Neural cell (in vitro differentiated cells): ENCODE measurements at regions not wholly inside any gene's neighbourhood (a gene's known extent, or its start where the extent isn't known, plus 50 kb on each side); places are given as distances from the start of the nearest gene placed in this dataset.

Source experiments
- H2AFZ ChIP-seq: fragments of 200-600, 300-800 bp; sonication (generic), shearing (Covaris generic); 2 replicates; pipeline ENCODE4 v1.6.0; 2014; ENCODE audit warnings: low read depth, mild to moderate bottlenecking, antibody characterized with exemption, low read length, moderate library complexity
- H3F3A ChIP-seq: fragments of 200-600 bp; shearing (Covaris generic); 2 replicates; pipeline ENCODE4 v1.6.1; 2016; ENCODE audit warnings: mild to moderate bottlenecking, moderate library complexity, mixed read lengths, antibody characterized with exemption, low read length; ENCODE audit not compliant: insufficient read depth, poor library complexity, severe bottlenecking
- H3K27ac ChIP-seq: fragments of 200-600, 300-800 bp; sonication (generic), shearing (Covaris generic); 2 replicates; pipeline ENCODE4 v1.5.1; 2014; ENCODE audit warnings: mild to moderate bottlenecking, low read length, moderate library complexity
- H3K27me3 ChIP-seq: fragments of 300-800, 200-600 bp; sonication (generic), shearing (Covaris generic); 2 replicates; pipeline ENCODE4 v1.6.0; 2014; ENCODE audit warnings: mild to moderate bottlenecking, low read depth, low read length, moderate library complexity; ENCODE audit not compliant: insufficient read depth
- H3K36me3 ChIP-seq: fragments of 300-800, 200-600 bp; sonication (generic), shearing (Covaris generic); 2 replicates; pipeline ENCODE4 v1.5.1; 2014; ENCODE audit warnings: mild to moderate bottlenecking, antibody characterized with exemption, low read length, moderate library complexity; ENCODE audit not compliant: insufficient read depth
- H3K4me2 ChIP-seq: fragments of 300-800, 200-600 bp; sonication (generic), shearing (Covaris generic); 2 replicates; pipeline ENCODE4 v1.6.0; 2014; ENCODE audit warnings: mild to moderate bottlenecking, low read length
- H3K4me3 ChIP-seq: fragments of 300-800, 200-600 bp; sonication (generic), shearing (Covaris generic); 2 replicates; pipeline ENCODE4 v1.5.1; 2014; ENCODE audit warnings: mild to moderate bottlenecking, low read length, moderate library complexity
- H3K79me2 ChIP-seq: fragments of 200-600 bp; shearing (Covaris generic); replicated peaks from 2 replicates; pipeline ENCODE4 v1.6.0; 2014; ENCODE audit warnings: mild to moderate bottlenecking, low read length, moderate library complexity; ENCODE audit not compliant: insufficient read depth
- H3K9ac ChIP-seq: fragments of 300-800, 200-600 bp; sonication (generic), shearing (Covaris generic); 2 replicates; pipeline ENCODE4 v1.6.1; 2016; ENCODE audit warnings: mild to moderate bottlenecking, low read length, mixed read lengths
- H3K9me2 ChIP-seq: fragments of 200-600 bp; shearing (Covaris generic); 2 replicates; pipeline ENCODE4 v1.6.1; 2016; ENCODE audit warnings: mild to moderate bottlenecking, low read length, mixed read lengths; ENCODE audit not compliant: insufficient read depth
- H3K9me3 ChIP-seq: fragments of 200-600, 300-800 bp; sonication (generic), shearing (Covaris generic); 2 replicates; pipeline ENCODE4 v1.6.1; 2016; ENCODE audit warnings: mild to moderate bottlenecking, mixed run types, low read length, moderate library complexity, mixed read lengths
- H4K20me1 ChIP-seq: fragments of 200-600 bp; shearing (Covaris generic); 2 replicates; pipeline ENCODE4 v1.6.1; 2016; ENCODE audit warnings: mild to moderate bottlenecking, mixed run types; ENCODE audit not compliant: insufficient read depth
- EP300 ChIP-seq: fragments of 450-650 bp; conservative IDR thresholded peaks from 2 replicates; pipeline ENCODE4 v1.6.1; 2014; ENCODE audit warnings: antibody characterized with exemption, mild to moderate bottlenecking, moderate library complexity; ENCODE audit not compliant: poor library complexity, severe bottlenecking
- EZH2 ChIP-seq: fragments of 200-600, 300-800 bp; shearing (Covaris generic), sonication (generic); IDR thresholded peaks from 2 replicates; pipeline ENCODE4 v1.6.1; 2014; ENCODE audit warnings: antibody characterized with exemption, low read length, borderline replicate concordance, mild to moderate bottlenecking; ENCODE audit not compliant: insufficient read depth, poor library complexity, severe bottlenecking
- MXI1 ChIP-seq: fragments of 450-650 bp; conservative IDR thresholded peaks from 2 replicates; pipeline ENCODE4 v1.6.1; 2014; ENCODE audit warnings: antibody characterized with exemption, mild to moderate bottlenecking; ENCODE audit not compliant: poor library complexity, severe bottlenecking
- POLR2AphosphoS5 ChIP-seq: IDR thresholded peaks from 2 replicates; pipeline ENCODE4 v1.6.1; 2012
- RAD21 ChIP-seq: fragments of 450-650 bp; conservative IDR thresholded peaks from 2 replicates; pipeline ENCODE4 v1.6.1; 2014; ENCODE audit warnings: antibody characterized with exemption, mild to moderate bottlenecking, moderate library complexity
- SMC3 ChIP-seq: fragments of 450-650 bp; conservative IDR thresholded peaks from 2 replicates; pipeline ENCODE4 v1.6.1; 2014; ENCODE audit warnings: antibody characterized with exemption, mild to moderate bottlenecking, moderate library complexity; ENCODE audit not compliant: poor library complexity
- TAF1 ChIP-seq: IDR thresholded peaks from 2 replicates; pipeline ENCODE4 v1.6.1; 2012; ENCODE audit warnings: low read depth
- TF ChIP-seq, protein P1 (sequence below): IDR thresholded peaks from 2 replicates; pipeline ENCODE4 v1.6.1; 2012; ENCODE audit warnings: borderline replicate concordance
- TF ChIP-seq, protein P2 (sequence below): fragments of 450-650 bp; IDR thresholded peaks from 2 replicates; pipeline ENCODE4 v1.5.1; 2014; ENCODE audit warnings: antibody characterized with exemption, mild to moderate bottlenecking, moderate library complexity; ENCODE audit not compliant: poor library complexity, severe bottlenecking

DNA sequence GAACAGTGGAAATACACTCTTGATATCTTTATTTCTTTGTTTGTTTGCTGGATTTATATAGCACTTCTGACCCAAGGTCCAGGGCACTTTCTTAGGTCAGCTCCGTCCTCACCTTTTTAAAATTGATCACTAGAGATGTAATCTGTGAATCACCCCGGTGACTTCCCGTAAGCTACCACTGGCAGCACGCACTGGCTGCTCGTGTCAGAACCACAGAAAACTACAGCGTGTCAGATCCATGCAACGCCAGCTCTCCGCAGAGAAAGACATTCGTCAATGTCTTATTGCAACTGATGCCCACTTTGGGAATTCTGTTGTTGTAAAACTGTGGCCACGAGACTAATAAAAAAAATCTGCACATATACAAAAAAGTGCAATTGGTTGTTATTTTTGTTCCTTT lies 779.4 kb upstream of the ZEB2 start:
- no peak overlapping the region for H3K9ac ChIP-seq
- no peak overlapping the region for H2AFZ ChIP-seq
- TF ChIP-seq, protein P1, sequence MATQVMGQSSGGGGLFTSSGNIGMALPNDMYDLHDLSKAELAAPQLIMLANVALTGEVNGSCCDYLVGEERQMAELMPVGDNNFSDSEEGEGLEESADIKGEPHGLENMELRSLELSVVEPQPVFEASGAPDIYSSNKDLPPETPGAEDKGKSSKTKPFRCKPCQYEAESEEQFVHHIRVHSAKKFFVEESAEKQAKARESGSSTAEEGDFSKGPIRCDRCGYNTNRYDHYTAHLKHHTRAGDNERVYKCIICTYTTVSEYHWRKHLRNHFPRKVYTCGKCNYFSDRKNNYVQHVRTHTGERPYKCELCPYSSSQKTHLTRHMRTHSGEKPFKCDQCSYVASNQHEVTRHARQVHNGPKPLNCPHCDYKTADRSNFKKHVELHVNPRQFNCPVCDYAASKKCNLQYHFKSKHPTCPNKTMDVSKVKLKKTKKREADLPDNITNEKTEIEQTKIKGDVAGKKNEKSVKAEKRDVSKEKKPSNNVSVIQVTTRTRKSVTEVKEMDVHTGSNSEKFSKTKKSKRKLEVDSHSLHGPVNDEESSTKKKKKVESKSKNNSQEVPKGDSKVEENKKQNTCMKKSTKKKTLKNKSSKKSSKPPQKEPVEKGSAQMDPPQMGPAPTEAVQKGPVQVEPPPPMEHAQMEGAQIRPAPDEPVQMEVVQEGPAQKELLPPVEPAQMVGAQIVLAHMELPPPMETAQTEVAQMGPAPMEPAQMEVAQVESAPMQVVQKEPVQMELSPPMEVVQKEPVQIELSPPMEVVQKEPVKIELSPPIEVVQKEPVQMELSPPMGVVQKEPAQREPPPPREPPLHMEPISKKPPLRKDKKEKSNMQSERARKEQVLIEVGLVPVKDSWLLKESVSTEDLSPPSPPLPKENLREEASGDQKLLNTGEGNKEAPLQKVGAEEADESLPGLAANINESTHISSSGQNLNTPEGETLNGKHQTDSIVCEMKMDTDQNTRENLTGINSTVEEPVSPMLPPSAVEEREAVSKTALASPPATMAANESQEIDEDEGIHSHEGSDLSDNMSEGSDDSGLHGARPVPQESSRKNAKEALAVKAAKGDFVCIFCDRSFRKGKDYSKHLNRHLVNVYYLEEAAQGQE = no peak
- no peak for TF ChIP-seq POLR2AphosphoS5
- no peak for TF ChIP-seq EZH2
- no peak for TF ChIP-seq SMC3
- no peak for TF ChIP-seq EP300
- TF ChIP-seq, protein P2, sequence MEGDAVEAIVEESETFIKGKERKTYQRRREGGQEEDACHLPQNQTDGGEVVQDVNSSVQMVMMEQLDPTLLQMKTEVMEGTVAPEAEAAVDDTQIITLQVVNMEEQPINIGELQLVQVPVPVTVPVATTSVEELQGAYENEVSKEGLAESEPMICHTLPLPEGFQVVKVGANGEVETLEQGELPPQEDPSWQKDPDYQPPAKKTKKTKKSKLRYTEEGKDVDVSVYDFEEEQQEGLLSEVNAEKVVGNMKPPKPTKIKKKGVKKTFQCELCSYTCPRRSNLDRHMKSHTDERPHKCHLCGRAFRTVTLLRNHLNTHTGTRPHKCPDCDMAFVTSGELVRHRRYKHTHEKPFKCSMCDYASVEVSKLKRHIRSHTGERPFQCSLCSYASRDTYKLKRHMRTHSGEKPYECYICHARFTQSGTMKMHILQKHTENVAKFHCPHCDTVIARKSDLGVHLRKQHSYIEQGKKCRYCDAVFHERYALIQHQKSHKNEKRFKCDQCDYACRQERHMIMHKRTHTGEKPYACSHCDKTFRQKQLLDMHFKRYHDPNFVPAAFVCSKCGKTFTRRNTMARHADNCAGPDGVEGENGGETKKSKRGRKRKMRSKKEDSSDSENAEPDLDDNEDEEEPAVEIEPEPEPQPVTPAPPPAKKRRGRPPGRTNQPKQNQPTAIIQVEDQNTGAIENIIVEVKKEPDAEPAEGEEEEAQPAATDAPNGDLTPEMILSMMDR = no peak
- TF ChIP-seq MXI1 = no peak
- TF ChIP-seq RAD21 = no peak
- TF ChIP-seq TAF1 = no peak
- no peak overlapping the region for H3K4me2 ChIP-seq
- no peaks in the 10 kb centered on the region for H3K9me3 ChIP-seq
- H3K9me2 ChIP-seq = no peaks in the 10 kb centered on the region
- H3K27me3 ChIP-seq = no peaks in the 10 kb centered on the region
- H3K27ac ChIP-seq = no peak overlapping the region
- no peaks in the 10 kb centered on the region for H4K20me1 ChIP-seq
- no peaks in the 10 kb centered on the region for H3K36me3 ChIP-seq
- H3F3A ChIP-seq = no peaks in the 10 kb centered on the region
- H3K79me2 ChIP-seq = no peaks in the 10 kb centered on the region
- H3K4me3 ChIP-seq = no peak overlapping the region

DNA sequence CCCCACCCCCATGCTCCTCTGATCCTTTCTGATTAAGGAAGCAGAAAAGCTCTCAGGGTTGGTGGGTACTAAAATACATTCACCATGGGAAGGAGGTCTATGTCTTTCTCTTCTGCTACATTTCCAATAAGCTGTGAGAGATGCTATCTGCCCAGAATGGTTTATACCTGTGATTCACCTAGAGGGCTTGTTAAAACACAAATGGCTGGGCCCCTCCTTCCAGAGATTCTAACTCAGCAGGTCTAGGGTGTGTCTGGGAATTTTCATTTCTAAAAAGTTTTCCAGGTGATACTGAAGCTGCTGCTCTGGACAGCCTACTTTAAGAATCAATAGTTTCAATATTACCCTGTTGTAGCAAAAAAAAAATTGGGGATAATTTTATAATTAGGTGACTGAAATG lies 772.2 kb upstream of the ZEB2 start:
- no peak overlapping the region for H3K27ac ChIP-seq
- H3K9me2 ChIP-seq = no peaks in the 10 kb centered on the region
- no peaks in the 10 kb centered on the region for H3K9me3 ChIP-seq
- H3K36me3 ChIP-seq = no peaks in the 10 kb centered on the region
- H3K79me2 ChIP-seq = no peaks in the 10 kb centered on the region
- H3K9ac ChIP-seq = no peak overlapping the region
- peaks cover 3% of the 10 kb centered on the region for H3F3A ChIP-seq
- no peaks in the 10 kb centered on the region for H4K20me1 ChIP-seq
- TF ChIP-seq, protein P2 = no peak
- TF ChIP-seq TAF1 = no peak
- no peak for TF ChIP-seq SMC3
- TF ChIP-seq EP300 = no peak
- no peak for TF ChIP-seq MXI1
- TF ChIP-seq, protein P1 = no peak
- TF ChIP-seq POLR2AphosphoS5 = no peak
- no peak for TF ChIP-seq EZH2
- TF ChIP-seq RAD21 = no peak
- no peaks in the 10 kb centered on the region for H3K27me3 ChIP-seq
- H3K4me2 ChIP-seq = no peak overlapping the region
- no peak overlapping the region for H2AFZ ChIP-seq
- no peak overlapping the region for H3K4me3 ChIP-seq
